Muscle of leg (tissue), 3 donors: ENCODE measurements at regions not wholly inside any gene's neighbourhood (a gene's known extent, or its start where the extent isn't known, plus 50 kb on each side); places are given as distances from the start of the nearest gene placed in this dataset.
A peak's percentile ranks its signal among the peaks of the same experiment; 100 is the strongest.
"Not testable (repeated sequence)": the region's sequence is repeated elsewhere in the genome, so short reads cannot be mapped to it uniquely, and the experiment has no call there.

Experiments
- DNase-seq: peaks from one replicate; pipeline ENCODE4 v3.0.0; 2013
- H3K27ac ChIP-seq: one replicate; pipeline ENCODE4 v1.5.1; 2013; ENCODE audit warnings: mild to moderate bottlenecking, low read length, control low read depth
- H3K27me3 ChIP-seq: one replicate; pipeline ENCODE4 v1.6.1; 2013; ENCODE audit warnings: low read length; ENCODE audit not compliant: control insufficient read depth, insufficient read depth
- H3K36me3 ChIP-seq: one replicate; pipeline ENCODE4 v1.6.1; 2013; ENCODE audit warnings: low read length; ENCODE audit not compliant: control insufficient read depth, insufficient read depth
- H3K4me1 ChIP-seq: one replicate; pipeline ENCODE4 v1.6.1; 2013; ENCODE audit warnings: low read length; ENCODE audit not compliant: control insufficient read depth, insufficient read depth
- H3K4me3 ChIP-seq: one replicate; pipeline ENCODE4 v1.5.1; 2013; ENCODE audit warnings: low read length, control low read depth
- H3K9me3 ChIP-seq: replicated peaks from 2 replicates; pipeline ENCODE4 v1.6.1; 2013; ENCODE audit warnings: low read depth, low read length; ENCODE audit not compliant: control insufficient read depth
- WGBS: methylation state at CpG from one replicate; pipeline ENCODE4 v1.1.5; 2013; ENCODE audit warnings: missing lambda C conversion rate; ENCODE audit not compliant: insufficient coverage; 5-methylcytosine and 5-hydroxymethylcytosine counted together

DNA sequence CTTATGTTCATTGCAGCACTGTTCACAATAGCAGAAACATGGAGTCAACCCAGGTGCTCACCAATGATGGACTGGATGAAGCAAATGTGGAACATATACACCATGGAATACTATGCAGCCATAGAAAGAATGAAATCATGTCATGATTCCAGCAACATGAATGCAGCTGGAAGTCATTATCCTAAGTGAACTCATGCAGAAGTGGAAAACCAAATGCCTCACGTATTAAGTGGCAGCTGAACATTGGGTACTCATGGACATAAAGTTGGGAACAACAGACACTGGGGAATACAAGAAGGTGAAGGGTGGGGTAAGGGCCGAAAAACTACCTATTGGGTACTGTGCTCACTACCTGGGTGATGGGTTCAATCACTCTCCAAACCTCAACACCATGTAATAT, 915.9 kb downstream of the UQCRFS1 start:
- WGBS, result 63% methylated on average over 1 of the region's 2 CpGs

DNA sequence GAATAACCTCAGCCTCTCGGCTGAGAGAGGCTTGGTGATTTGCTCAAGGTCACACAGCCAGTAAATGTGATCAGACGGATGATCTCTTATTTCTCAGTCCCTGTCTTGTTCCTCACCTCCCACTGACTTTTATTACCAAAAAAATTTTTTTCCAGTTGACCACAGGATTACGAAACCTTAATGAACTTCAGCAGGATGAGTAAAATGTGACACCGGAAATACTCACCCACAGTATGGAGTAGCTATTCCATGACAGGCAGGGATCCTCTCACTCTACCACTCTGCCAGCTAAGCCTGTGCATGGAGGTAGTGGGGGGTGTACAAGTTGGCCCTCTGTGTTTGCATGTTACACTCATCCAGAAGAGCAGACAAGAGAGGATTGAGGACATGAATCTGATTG, 916.4 kb downstream of the UQCRFS1 start:
- H3K27me3 ChIP-seq, result no peaks in the 10 kb centered on the region
- no peak overlapping the region for H3K4me3 ChIP-seq
- H3K27ac ChIP-seq, result no peak overlapping the region
- peaks cover 19% of the 10 kb centered on the region for H3K4me1 ChIP-seq
- 75% methylated on average over 2 of the region's 4 CpGs for WGBS
- DNase-seq, result no peak
- no peaks in the 10 kb centered on the region for H3K9me3 ChIP-seq
- H3K36me3 ChIP-seq, result no peaks in the 10 kb centered on the region

More for the DNA sequence above, 915.9 kb downstream of the UQCRFS1 start:
- Histone ChIP-seq H3K4me1 (peaks cover 20% of the 10 kb centered on the region), H3K9me3 (no peaks in the 10 kb centered on the region), H3K4me3 (no peak overlapping the region), H3K27me3 (no peaks in the 10 kb centered on the region), H3K27ac (no peak overlapping the region), H3K36me3 (no peaks in the 10 kb centered on the region)
- DNase-seq, result no peak

DNA sequence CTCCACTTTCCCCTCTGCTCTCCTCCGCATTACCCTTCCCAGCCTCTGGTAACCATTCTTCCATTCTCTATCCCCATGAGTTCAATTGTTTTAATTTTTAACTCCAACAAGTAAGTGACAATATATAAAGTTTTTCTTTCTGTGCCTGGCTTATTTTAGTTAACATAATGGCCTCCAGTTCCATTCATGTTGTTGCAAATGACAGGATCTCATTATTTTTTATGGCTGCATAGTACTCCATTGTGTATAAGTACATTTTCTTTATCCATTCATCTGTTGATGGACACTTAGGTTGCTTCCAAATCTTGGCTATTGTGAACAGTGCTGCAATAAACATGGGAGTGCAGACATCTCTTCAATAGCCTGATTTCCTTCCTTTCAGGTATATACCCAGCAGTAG, 918.0 kb downstream of the UQCRFS1 start:
- H3K27me3 ChIP-seq, H3K36me3 ChIP-seq, H3K27ac ChIP-seq, DNase-seq, H3K9me3 ChIP-seq, H3K4me3 ChIP-seq: not testable (repeated sequence)
- WGBS, result no CpG with 5 or more reads among the region's 1 CpG
- H3K4me1 ChIP-seq, result peaks cover 13% of the 10 kb centered on the region

DNA sequence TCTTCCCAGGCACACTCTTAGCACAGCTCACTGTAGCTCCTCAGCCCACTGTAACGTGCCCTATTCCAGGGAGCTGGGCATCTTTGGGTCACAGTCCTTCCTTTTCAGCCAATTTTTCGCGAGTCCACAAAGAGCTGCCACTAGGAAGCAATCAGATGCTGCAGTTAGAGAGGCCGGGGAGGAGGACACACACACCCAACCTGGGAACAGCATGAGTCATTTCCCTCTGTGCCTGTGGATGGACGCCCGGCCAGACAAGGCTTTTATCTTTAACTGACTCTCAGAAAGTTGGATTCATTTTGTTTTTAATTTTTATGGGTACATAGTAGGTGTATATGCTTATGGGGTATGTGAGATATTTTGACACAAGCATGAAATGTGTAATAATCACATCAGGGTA, 918.6 kb downstream of the UQCRFS1 start:
- no peaks in the 10 kb centered on the region for H3K27me3 ChIP-seq
- H3K36me3 ChIP-seq, result no peaks in the 10 kb centered on the region
- H3K9me3 ChIP-seq, result no peaks in the 10 kb centered on the region
- no peak for DNase-seq
- H3K4me1 ChIP-seq, result peaks cover 18% of the 10 kb centered on the region
- no peak overlapping the region for H3K27ac ChIP-seq
- WGBS, result 33% methylated on average over 1 of the region's 6 CpGs
- no peak overlapping the region for H3K4me3 ChIP-seq

DNA sequence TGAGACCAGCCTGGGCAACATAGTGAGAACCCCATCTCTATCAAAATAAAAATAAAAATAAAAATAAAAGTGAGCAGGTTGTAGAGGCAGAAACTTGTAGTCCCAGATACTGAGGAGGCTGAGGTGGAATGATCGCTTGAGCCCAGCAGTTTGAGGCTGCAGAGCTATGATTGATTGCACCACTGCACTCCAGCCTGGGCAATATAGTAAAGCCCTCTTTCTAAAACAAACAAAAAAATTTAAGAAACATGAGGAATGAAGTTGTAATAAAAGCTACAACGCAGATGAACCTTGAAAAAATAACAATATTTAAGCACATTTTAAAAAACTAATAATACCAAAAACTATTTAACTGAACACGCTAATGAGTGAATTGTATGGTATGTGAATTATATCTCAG, 919.3 kb downstream of the UQCRFS1 start:
- WGBS, result no CpG with 5 or more reads among the region's 3 CpGs
- Histone ChIP-seq H3K4me3 (no peak overlapping the region), H3K27me3 (no peaks in the 10 kb centered on the region), H3K36me3 (no peaks in the 10 kb centered on the region), H3K9me3 (no peaks in the 10 kb centered on the region), H3K4me1 (peaks cover 25% of the 10 kb centered on the region), H3K27ac (no peak overlapping the region)
- DNase-seq, result no peak

DNA sequence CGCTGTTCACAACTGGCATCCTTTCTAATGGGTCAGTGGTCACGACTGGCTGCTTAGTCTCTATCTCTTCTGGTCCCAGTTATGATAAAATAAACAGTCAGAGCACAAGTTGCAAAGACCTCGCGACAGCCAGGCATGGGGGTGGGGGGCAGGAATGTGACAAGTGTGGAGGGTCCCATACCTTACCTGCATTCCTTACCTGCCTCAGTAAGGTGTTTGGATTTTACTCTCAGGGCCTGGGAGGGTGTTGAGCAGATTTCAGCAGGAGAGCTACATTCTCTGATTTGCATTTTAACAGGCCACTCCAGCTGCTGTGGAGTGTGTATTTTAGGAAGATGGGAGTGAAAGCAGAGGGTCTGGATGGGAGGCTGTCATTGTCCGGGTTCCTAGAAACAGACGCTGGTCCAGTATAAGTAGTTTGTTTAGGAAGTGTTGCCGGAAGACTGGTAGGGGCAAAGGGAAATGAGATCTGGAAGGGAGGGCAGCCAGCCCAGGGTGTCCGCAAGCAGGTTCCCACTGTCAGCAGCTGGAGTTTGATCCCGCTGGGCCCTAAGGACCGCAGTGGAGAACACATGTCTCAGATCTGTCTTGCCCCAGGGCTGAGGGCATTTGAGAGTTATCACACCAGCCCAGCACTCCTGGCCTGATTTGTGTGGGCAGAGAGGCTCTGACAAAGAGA, 920.0 kb downstream of the UQCRFS1 start:
- peaks cover 30% of the 10 kb centered on the region for H3K4me1 ChIP-seq
- H3K36me3 ChIP-seq, result no peaks in the 10 kb centered on the region
- H3K4me3 ChIP-seq, result no peak overlapping the region
- no peaks in the 10 kb centered on the region for H3K9me3 ChIP-seq
- H3K27ac ChIP-seq, result no peak overlapping the region
- no peaks in the 10 kb centered on the region for H3K27me3 ChIP-seq
- 31% methylated on average over 7 of the region's 10 CpGs for WGBS
- DNase-seq, result peak; percentile 29

DNA sequence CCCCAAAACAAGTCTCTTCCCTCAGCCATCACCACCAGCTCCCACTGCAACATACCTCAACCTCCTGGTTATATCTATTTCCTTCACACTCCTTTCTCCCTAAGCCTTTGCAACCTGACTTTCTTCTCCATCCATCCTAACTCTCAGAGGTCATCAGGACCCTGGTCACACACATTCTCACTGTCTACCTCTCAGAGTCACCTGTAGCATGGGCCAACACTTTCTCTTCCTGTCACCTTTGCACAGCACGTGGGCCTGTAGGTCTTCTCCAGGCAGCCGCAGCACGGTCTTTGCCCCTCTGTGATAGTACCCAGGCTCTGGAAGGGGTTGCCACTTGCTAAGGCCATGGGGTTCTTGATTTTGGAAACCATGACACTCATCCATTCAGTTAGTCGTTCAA, 921.1 kb downstream of the UQCRFS1 start:
- Histone ChIP-seq H3K27ac (no peak overlapping the region), H3K9me3 (no peaks in the 10 kb centered on the region), H3K36me3 (no peaks in the 10 kb centered on the region), H3K27me3 (no peaks in the 10 kb centered on the region), H3K4me3 (no peak overlapping the region), H3K4me1 (peaks cover 31% of the 10 kb centered on the region)
- no peak for DNase-seq
- 67% methylated on average over 1 of the region's 4 CpGs for WGBS

DNA sequence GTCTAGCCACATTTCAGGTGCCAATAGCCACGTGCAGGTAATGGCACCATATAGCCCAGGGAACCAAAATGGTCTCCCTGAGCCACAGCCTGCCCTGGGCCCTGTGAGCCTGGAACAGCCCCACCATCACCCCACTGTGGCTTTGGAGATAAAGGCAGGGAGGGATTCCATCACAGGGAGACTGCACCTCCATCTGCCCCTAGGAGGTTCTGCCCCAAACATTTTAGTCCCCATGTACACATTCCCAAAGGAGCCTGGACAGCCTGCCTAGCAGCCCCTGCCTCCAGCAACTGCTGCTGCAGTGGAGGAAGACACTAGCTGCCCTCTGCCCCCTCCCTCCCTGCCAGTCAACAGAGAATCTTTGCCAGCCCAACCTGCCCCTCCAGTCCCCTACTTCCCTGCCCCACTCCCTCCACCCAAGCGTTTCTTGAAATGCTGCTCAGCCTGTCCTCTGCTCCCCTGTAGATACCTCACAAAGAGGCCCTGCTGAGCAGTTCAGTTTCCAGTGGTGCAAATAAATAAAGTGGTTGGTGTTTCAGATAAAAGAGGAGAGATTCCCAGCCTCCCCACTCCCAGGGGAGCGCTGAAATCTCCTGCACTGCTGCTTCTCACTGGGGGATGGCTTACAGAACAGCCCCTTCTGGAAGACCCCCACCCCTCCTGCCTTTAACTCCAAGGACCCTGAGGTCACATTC, 921.8 kb downstream of the UQCRFS1 start:
- Histone ChIP-seq H3K4me3 (no peak overlapping the region), H3K9me3 (no peaks in the 10 kb centered on the region), H3K27me3 (no peaks in the 10 kb centered on the region), H3K27ac (no peak overlapping the region), H3K4me1 (peaks cover 31% of the 10 kb centered on the region), H3K36me3 (no peaks in the 10 kb centered on the region)
- WGBS, result no CpG with 5 or more reads among the region's 3 CpGs
- no peak for DNase-seq

DNA sequence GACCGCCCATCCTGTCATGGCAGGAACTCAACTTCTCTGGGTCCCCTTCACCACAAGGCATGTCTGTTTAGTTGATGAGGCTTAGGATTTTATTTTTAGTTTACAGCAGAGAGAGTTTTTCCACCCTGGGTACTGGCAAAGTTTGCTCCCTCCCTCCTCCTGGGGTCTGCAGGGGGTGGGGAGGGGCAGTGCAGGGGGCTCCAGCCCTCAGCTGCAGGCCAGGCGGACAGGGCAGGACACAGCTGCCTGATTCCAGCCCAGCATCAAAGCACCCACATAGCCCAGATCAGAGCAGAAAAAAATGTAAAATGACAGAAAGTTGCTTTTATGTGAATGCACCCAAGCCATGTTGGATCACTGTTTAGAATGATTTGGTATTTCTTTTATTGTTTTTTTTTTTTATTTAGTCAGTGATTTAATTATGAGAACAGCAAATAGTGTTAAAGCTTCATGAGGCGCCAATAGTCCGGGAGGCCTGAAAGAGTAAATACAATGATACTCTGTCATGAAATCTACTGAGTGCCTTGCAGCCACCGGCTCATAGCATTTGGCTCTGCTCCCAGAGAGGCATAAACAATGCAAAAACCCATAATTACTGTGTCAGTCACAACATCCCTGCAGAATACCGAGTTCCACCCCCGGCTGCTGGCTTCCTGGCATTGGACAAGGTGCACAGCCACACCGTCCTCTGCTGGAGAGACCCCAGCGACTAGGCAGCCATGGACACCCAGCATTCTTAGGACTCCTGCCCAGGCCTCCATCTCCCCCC, 923.5 kb downstream of the UQCRFS1 start:
- H3K27me3 ChIP-seq, result no peaks in the 10 kb centered on the region
- H3K4me1 ChIP-seq, result peaks cover 31% of the 10 kb centered on the region
- no peak overlapping the region for H3K4me3 ChIP-seq
- peak overlapping the region; percentile 7 for H3K27ac ChIP-seq
- peak; percentile 75 for DNase-seq
- 18% methylated on average over 5 of the region's 9 CpGs for WGBS
- no peaks in the 10 kb centered on the region for H3K36me3 ChIP-seq
- no peaks in the 10 kb centered on the region for H3K9me3 ChIP-seq

DNA sequence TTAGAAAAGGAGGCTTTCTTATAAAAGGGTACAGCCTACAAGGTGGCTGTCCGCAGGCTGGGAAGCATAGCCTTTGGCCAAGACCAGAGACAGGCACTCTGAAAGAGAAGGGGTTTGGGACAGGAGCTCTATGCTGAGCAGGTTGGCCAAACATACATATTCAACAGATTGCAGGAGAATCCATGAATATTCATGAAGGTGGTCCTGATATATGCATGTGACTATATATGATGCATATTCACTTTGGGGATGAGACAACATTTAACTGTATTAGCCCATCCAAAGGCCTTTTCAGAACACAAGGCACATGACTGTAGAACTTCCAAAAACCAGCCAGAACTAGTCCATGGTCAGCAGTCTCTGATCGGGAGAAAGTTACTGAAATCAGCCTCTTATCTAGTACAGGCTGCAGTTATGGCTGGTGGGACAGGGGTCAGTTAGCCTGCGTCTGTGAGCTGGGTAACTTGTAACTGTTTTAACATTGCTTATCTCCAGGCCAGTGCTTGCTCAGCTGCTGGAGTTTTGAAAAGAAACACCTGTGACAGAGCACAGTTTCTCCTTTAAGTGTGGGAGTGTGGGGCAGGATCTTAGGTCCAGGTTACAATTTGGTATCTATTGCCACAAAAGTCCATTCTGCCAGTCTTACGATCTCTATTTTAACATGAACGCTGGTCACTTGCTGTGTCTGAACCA, 924.2 kb downstream of the UQCRFS1 start:
- no peaks in the 10 kb centered on the region for H3K36me3 ChIP-seq
- H3K4me3 ChIP-seq, result no peak overlapping the region
- H3K27me3 ChIP-seq, result no peaks in the 10 kb centered on the region
- no peak for DNase-seq
- no peaks in the 10 kb centered on the region for H3K9me3 ChIP-seq
- WGBS, result 47% methylated on average over 2 of the region's 5 CpGs
- peak overlapping the region; percentile 7 for H3K27ac ChIP-seq
- peaks cover 31% of the 10 kb centered on the region for H3K4me1 ChIP-seq
